ENCODE measurements at regions not wholly inside any gene's neighbourhood (a gene's known extent, or its start where the extent isn't known, plus 50 kb on each side); places are given as distances from the start of the nearest gene placed in this dataset.
"Not testable (repeated sequence)": the region's sequence is repeated elsewhere in the genome, so short reads cannot be mapped to it uniquely, and the experiment has no call there.

DNA sequence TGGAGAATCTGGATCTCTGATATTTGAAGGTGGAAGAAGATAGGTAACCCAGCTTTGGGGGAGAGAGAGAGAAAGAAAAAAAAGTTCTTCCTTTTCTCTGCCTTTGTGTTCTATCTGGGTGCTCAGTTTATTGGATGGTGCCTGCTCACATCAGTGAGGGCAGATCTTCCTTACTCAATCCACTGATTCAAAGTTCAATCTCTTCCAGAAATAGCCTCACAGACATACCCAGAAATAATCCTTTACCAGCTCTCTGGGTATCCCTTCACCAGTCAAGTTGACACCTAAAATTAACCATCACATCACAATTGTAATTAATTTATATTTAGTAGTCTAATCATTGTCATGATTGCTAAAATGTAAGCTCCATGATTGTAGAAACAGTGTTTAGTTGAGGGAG is 189.1 kb downstream of the EPM2A start:
- no peak for DNase-seq (ENCODE audit: low read depth)

DNA sequence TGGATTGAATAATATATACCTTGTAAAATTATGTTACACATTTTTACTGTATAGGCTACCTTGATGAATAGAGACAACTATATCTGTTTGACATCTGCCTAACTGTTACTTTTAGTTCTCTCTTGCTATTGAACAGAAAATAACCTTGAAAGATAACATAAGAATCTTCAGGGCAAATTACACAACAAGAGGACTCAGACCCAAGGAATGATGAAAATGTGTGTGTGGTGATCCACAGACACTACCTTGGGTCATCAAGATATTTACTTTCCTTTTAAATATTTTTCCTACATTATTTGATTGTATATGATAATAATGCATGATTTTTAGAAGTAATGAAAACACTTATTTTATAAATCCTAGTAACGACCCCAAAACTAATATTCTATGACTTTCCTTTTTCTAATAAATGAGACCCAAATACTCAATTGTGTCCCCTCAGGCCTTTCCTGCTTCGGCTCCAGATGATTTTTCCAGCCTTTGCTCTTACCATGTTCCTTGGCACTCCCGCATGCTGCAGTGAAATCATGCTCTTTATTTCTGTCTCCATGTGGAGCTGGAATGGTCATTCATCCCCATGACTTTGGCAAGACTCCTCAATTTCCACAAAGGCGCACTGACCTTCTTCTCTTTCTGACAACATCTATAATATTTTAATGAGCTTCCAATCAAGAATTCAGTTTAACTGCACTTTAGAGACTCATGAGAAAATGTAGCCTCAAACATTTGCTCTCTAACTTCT is 187.6 kb downstream of the EPM2A start:
- DNase-seq (ENCODE audit: low read depth): no peak

- no peak for DNase-seq (ENCODE audit: low read depth)
Measured at GRCh38 chr6:145548933-145549648, 186.2 kb downstream of the EPM2A start.

DNA sequence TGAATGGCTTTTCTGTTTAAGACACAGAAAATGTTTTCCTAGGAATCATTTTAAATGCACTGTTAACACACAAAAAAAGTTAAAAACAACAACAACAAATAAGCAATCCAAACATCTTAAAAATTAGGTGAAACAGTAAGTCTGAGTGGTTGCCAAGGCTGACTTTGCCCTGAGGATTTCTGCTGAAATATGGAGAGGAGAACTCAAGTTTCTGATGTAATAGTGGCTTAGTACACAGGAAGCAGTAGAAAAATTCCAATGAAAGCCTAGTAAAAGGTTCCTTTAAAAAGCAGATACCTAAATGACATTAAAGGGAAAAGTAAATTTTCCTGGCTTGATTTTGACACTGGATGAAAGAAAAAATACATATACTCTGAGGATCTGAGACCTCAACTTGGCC is 184.2 kb downstream of the EPM2A start:
- DNase-seq (ENCODE audit: low read depth): no peak

- DNase-seq (ENCODE audit: low read depth): no peak
Measured at GRCh38 chr6:145555084-145555483, 180.2 kb downstream of the EPM2A start.

GRCh38 chr6:145557474-145557873 is 177.8 kb downstream of the EPM2A start:
- no peak for DNase-seq (ENCODE audit: low read depth)

- no peak for DNase-seq (ENCODE audit: low read depth)
Measured at GRCh38 chr6:145559836-145560235, 175.5 kb downstream of the EPM2A start.

- no peak for DNase-seq (ENCODE audit: low read depth)
Measured at GRCh38 chr6:145561095-145562072, 173.9 kb downstream of the EPM2A start.

DNA sequence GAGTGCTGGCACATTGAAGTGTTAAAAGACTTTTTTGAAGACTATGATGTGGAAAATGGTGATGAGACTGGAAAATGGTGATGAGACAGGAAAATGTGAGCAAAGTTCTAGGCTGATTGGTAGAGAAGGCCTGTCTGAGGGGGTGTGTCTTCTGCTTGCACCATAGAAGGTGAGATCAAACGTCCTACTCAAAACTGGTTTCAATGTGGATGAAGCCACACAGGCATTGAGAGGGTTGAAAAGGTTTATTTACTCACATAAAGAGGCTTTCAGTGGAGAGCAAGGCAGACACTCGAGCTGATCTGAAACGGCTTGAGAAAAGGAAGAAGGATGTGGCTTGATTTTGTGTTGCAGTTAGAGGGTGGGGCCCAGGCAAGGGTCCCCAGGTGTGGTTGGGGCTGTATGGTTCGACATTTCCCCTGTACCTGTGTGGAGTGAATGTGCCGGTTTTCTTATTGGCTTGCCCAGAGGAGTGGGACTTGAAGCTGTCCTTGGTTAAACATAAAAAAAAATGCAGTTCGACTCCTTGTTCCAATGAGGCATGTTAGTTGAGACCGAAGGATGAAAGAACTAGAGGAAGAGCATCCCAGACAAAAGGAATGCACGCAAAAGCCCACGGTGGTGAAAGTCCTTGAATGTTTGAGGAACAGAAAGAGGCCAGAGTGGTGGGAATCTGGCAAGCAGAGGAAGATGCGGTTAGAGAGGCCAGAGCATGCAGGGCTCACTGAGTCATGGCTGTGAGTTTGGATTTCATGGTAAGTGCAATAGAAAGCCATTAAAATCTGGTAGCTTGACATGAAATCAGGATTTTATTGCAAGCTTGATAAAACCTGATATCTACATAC is 172.3 kb downstream of the EPM2A start:
- DNase-seq (ENCODE audit: low read depth): no peak

DNA sequence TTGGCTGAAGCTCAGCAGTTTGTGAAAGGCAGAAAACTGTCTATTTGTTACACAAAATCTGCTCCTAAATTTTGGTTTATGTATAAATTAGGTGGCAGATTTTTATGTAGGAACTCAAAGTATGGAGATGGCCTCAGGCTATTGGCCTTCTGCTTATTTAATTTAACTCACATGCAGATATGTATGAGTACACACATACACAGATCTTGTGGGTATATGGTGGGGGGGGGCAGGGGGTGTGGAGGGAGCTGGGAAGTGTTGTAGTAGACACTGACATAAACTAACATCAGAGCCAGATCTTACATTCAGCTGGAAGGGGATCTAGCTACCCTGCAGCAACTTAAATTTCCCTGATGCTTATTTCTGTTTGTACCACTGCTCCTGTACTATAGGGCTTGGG is 170.8 kb downstream of the EPM2A start:
- DNase-seq (ENCODE audit: low read depth): no peak

DNA sequence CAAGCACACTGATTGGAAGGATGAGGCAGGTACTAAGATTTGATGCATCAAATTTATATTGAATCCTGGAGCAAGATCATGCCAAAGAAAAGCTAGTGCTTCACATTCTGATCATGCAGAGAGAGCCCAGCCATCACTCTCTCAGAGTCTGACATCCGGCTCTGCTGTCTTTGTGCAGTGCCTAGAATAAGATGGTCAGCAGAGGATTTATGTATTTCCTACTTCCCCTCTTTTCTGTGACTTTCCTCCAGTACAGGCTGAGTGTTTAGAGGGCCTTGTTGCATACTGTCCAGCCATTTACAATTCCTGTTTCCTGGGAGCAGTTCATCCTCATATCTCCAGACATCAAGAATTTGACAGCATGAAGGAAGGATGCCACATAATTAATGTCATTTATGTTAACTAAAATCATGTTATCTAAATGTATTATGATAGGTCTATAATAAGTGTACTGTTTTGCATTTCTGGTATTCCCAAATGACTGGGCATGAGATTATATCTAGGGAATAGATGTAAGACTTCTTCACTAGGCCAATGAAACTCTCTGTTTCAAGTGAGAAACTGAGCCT is 167.6 kb downstream of the EPM2A start:
- DNase-seq (ENCODE audit: low read depth): no peak

GRCh38 chr6:145569140-145569539 is 166.2 kb downstream of the EPM2A start:
- no peak for DNase-seq (ENCODE audit: low read depth)

DNA sequence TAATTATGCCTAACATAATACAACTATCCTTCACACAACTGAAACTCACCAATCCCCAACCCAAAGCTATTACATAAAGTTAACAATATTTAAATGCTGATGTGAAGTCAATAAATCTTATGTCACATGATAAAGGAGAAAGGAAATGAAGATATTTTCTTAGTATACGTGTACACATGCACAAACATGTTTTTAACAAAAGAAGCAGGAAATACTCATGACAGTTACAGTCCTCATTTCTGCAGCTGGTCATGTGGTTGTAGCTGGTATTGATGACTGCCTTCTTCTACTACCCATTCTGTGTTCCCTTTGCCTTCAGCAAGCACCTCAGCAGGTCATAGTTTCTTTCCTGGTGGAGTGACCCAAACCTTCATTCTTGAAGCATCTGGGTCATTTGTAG is 165.0 kb downstream of the EPM2A start:
- not testable (repeated sequence) for DNase-seq (ENCODE audit: low read depth)

GRCh38 chr6:145574269-145574668 is 161.1 kb downstream of the EPM2A start:
- DNase-seq (ENCODE audit: low read depth): not testable (repeated sequence)

Measured in T follicular helper cell (primary cell).